HEK293 (cell line): ENCODE measurements at regions not wholly inside any gene's neighbourhood (a gene's known extent, or its start where the extent isn't known, plus 50 kb on each side); places are given as distances from the start of the nearest gene placed in this dataset.
"Not testable (repeated sequence)": the region's sequence is repeated elsewhere in the genome, so short reads cannot be mapped to it uniquely, and the experiment has no call there.

Experiments used
- CTCF ChIA-PET: fragments of 350-600 bp; formaldehyde crosslinking; extraction: SDS; loops from one replicate; lab custom pipeline; 2021; ENCODE audit warnings: antibody characterized with exemption; lab: Yijun Ruan, JAX
- POLR2A ChIA-PET: fragments of 300-600 bp; formaldehyde crosslinking; extraction: SDS; loops from one replicate; lab custom pipeline; 2020; ENCODE audit warnings: antibody characterized with exemption, inconsistent platforms; lab: Yijun Ruan, JAX
- H3K27ac ChIP-seq: fragments of 200-500 bp; sonication (Bioruptor generic); 2 replicates; pipeline ENCODE4 v1.5.1; 2014; ENCODE audit warnings: low read depth, low read length, control low read depth, inconsistent platforms; ENCODE audit errors: extremely low read depth
- H3K36me3 ChIP-seq, 2 experiments: fragments of 200-500 bp in 1 of 2; sonication (Bioruptor generic) in 1 of 2; 1 replicate in 1 of 2; 2 replicates in 1 of 2; pipeline ENCODE4 v1.5.1; 2014 to 2017; ENCODE audit warnings: inconsistent platforms in 2 of 2, low read length in 2 of 2; ENCODE audit not compliant: control insufficient read depth in 2 of 2, insufficient read depth in 1 of 2
- H3K4me1 ChIP-seq: fragments of 200-500 bp; sonication (Bioruptor generic); 2 replicates; pipeline ENCODE4 v1.5.1; 2014; ENCODE audit warnings: mild to moderate bottlenecking, low read length, inconsistent platforms; ENCODE audit not compliant: control insufficient read depth, insufficient read depth
- H3K4me3 ChIP-seq: 2 replicates; pipeline ENCODE4 v1.5.1; 2011; ENCODE audit warnings: low read depth, mild to moderate bottlenecking, control low read depth, low read length, moderate library complexity
- H3K9me3 ChIP-seq: fragments of 200-500 bp; sonication (Bioruptor generic); 2 replicates; pipeline ENCODE4 v1.5.1; 2014; ENCODE audit warnings: low read depth, low read length, inconsistent platforms; ENCODE audit not compliant: control insufficient read depth, insufficient read depth
- KLF10 ChIP-seq: fragments of 450-650 bp; IDR thresholded peaks from 2 replicates; pipeline ENCODE4 v1.5.1; 2018; ENCODE audit warnings: missing biosample characterization, mild to moderate bottlenecking, missing genetic modification characterization
- MEIS1 ChIP-seq: sonication (generic); formaldehyde crosslinking; IDR thresholded peaks from 2 replicates; pipeline ENCODE4 v1.8.1; 2022; ENCODE audit warnings: missing genetic modification reagents, mild to moderate bottlenecking, borderline replicate concordance
- OSR2 ChIP-seq: fragments of 450-650 bp; formaldehyde crosslinking; IDR thresholded peaks from 2 replicates; pipeline ENCODE4 v1.5.1; 2016; ENCODE audit warnings: missing biosample characterization, missing genetic modification characterization
- SP7 ChIP-seq: fragments of 450-650 bp; formaldehyde crosslinking; IDR thresholded peaks from 2 replicates; pipeline ENCODE4 v1.5.1; 2016; ENCODE audit warnings: missing biosample characterization, missing genetic modification characterization
- TCF7L2 ChIP-seq: IDR thresholded peaks from 2 replicates; pipeline ENCODE4 v1.6.1; 2011; ENCODE audit warnings: low read depth, mild to moderate bottlenecking, inconsistent platforms, low read length, moderate library complexity, borderline replicate concordance
- WT1 ChIP-seq: fragments of 450-650 bp; formaldehyde crosslinking; IDR thresholded peaks from 2 replicates; pipeline ENCODE4 v1.5.1; 2016; ENCODE audit warnings: missing biosample characterization, missing genetic modification characterization
- ZBTB1 ChIP-seq: fragments of 450-650 bp; formaldehyde crosslinking; IDR thresholded peaks from 2 replicates; pipeline ENCODE4 v1.5.1; 2016; ENCODE audit warnings: missing biosample characterization, missing genetic modification characterization
- ZBTB7A ChIP-seq: fragments of 450-650 bp; formaldehyde crosslinking; IDR thresholded peaks from 2 replicates; pipeline ENCODE4 v1.5.1; 2016; ENCODE audit warnings: low read depth, missing biosample characterization, missing genetic modification characterization
- ZFP41 ChIP-seq: fragments of 450-650 bp; formaldehyde crosslinking; IDR thresholded peaks from 2 replicates; pipeline ENCODE4 v1.5.1; 2016; ENCODE audit warnings: missing biosample characterization, missing genetic modification characterization, borderline replicate concordance
- ZNF221 ChIP-seq: fragments of 450-650 bp; formaldehyde crosslinking; IDR thresholded peaks from 2 replicates; pipeline ENCODE4 v1.5.1; 2017; ENCODE audit warnings: missing biosample characterization, missing genetic modification characterization, borderline replicate concordance
- ZNF292 ChIP-seq: fragments of 450-650 bp; formaldehyde crosslinking; IDR thresholded peaks from 2 replicates; pipeline ENCODE4 v1.5.1; 2016; ENCODE audit warnings: low read depth, missing biosample characterization, missing genetic modification characterization, borderline replicate concordance
- ZNF354C ChIP-seq: fragments of 450-650 bp; formaldehyde crosslinking; IDR thresholded peaks from 2 replicates; pipeline ENCODE4 v1.5.1; 2016; ENCODE audit warnings: missing biosample characterization, missing genetic modification characterization, low read depth, borderline replicate concordance
- ZNF501 ChIP-seq: fragments of 450-650 bp; formaldehyde crosslinking; IDR thresholded peaks from 2 replicates; pipeline ENCODE4 v1.5.1; 2016; ENCODE audit warnings: missing biosample characterization, missing genetic modification characterization
- ZNF571 ChIP-seq: fragments of 450-650 bp; formaldehyde crosslinking; IDR thresholded peaks from 2 replicates; pipeline ENCODE4 v1.5.0; 2017; ENCODE audit warnings: missing biosample characterization, missing genetic modification characterization
- ZNF623 ChIP-seq: fragments of 450-650 bp; formaldehyde crosslinking; IDR thresholded peaks from 2 replicates; pipeline ENCODE4 v1.5.1; 2016; ENCODE audit warnings: missing biosample characterization, missing genetic modification characterization
- ZSCAN30 ChIP-seq: fragments of 450-650 bp; IDR thresholded peaks from 2 replicates; pipeline ENCODE4 v1.5.1; 2018; ENCODE audit warnings: missing biosample characterization, mild to moderate bottlenecking, missing genetic modification characterization, moderate library complexity
- TF ChIP-seq, protein P1 (sequence below): fragments of 450-650 bp; formaldehyde crosslinking; IDR thresholded peaks from 2 replicates; pipeline ENCODE4 v1.5.1; 2016; ENCODE audit warnings: missing biosample characterization, missing genetic modification characterization
- TF ChIP-seq, protein P2 (sequence below): fragments of 450-650 bp; formaldehyde crosslinking; IDR thresholded peaks from 2 replicates; pipeline ENCODE4 v1.5.1; 2016; ENCODE audit warnings: missing biosample characterization, missing genetic modification characterization, low read depth
- TF ChIP-seq, protein P3 (sequence below): fragments of 450-650 bp; formaldehyde crosslinking; conservative IDR thresholded peaks from 2 replicates; pipeline ENCODE4 v1.5.1; 2016; ENCODE audit warnings: low read depth, missing biosample characterization, missing genetic modification characterization

DNA sequence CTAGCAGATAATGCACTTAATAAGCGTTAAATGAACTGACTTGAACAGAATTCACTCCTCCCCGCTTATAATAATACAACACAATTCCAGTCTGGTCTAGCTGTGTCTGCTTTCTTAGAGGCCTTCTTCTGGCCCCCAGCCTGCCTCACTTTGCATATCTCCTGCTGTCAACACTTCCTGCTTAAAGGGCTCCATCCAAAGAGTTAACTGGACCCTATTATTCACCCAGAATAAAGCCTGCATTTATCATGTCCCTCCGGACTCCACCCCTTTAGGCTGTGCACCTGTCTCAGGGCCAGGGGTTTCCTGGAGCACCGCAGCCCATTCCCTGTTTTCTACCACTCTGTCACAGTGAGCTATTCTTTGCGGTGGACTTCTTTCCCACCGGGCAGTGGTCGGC, 115.4 kb upstream of the FOXN2 start:
- CTCF ChIA-PET = no interaction called here
- no peaks in the 10 kb centered on the region for H3K9me3 ChIP-seq
- TF ChIP-seq ZNF623 (tag by site-specific recombination) (no peak), ZNF571 (tag by site-specific recombination) (no peak), WT1 (no peak), ZBTB7A (tag by site-specific recombination) (no peak), OSR2 (tag by site-specific recombination) (no peak), KLF10 (tag by site-specific recombination) (no peak), TCF7L2 (no peak), ZBTB1 (tag by site-specific recombination) (no peak), ZNF354C (tag by site-specific recombination) (no peak), ZNF501 (tag by site-specific recombination) (no peak), MEIS1 (CRISPR knock-in tag) (no peak), ZNF221 (tag by site-specific recombination) (no peak), ZSCAN30 (tag by site-specific recombination) (no peak), ZNF292 (tag by site-specific recombination) (no peak), SP7 (tag by site-specific recombination) (no peak)
- TF ChIP-seq, protein P1, sequence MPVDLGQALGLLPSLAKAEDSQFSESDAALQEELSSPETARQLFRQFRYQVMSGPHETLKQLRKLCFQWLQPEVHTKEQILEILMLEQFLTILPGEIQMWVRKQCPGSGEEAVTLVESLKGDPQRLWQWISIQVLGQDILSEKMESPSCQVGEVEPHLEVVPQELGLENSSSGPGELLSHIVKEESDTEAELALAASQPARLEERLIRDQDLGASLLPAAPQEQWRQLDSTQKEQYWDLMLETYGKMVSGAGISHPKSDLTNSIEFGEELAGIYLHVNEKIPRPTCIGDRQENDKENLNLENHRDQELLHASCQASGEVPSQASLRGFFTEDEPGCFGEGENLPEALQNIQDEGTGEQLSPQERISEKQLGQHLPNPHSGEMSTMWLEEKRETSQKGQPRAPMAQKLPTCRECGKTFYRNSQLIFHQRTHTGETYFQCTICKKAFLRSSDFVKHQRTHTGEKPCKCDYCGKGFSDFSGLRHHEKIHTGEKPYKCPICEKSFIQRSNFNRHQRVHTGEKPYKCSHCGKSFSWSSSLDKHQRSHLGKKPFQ = no peak
- TF ChIP-seq, protein P2, sequence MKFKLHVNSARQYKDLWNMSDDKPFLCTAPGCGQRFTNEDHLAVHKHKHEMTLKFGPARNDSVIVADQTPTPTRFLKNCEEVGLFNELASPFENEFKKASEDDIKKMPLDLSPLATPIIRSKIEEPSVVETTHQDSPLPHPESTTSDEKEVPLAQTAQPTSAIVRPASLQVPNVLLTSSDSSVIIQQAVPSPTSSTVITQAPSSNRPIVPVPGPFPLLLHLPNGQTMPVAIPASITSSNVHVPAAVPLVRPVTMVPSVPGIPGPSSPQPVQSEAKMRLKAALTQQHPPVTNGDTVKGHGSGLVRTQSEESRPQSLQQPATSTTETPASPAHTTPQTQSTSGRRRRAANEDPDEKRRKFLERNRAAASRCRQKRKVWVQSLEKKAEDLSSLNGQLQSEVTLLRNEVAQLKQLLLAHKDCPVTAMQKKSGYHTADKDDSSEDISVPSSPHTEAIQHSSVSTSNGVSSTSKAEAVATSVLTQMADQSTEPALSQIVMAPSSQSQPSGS = no peak
- no peaks in the 10 kb centered on the region for H3K4me1 ChIP-seq
- POLR2A ChIA-PET = no interaction called here
- no peak overlapping the region for H3K27ac ChIP-seq
- H3K4me3 ChIP-seq = no peak overlapping the region
- no peaks in the 10 kb centered on the region for H3K36me3 ChIP-seq

DNA sequence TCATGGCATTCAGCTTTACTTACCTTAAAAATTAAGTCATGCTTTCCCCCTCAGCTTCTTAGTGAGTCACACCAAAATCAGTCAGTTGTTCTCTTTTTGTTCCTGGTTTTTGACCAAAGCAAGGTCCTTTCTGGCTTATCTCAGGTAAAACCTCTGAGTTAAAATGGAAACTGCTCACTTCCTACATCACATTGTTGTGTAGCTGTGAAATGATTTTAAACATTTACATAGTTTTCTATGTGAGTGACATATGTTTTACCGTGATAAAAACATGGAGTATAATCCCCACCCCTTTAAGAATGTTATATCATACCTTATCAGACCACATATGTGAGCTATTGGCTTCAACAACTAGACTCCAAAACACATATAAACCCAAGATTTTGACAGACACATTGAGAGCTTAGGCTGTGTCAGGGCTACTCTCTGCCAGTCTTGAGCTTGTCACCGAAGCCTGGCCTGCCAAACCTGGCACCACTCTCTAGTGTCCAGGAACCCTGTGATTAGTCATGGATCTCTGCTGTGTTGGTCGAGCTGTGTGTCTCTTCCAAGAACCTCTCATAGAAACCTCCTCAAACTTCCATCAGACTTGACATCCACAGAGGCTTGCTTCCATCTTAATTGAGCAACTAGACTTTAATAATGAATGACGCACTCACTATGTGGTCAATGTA, 113.7 kb upstream of the FOXN2 start:
- ChIA-PET CTCF (interaction anchor here (0.6 kb wide), 1 partner anchor 16 kb away, joined by 4 read pairs; no protein-coding TSS in a partner anchor), POLR2A (no interaction called here)
- H3K4me1 ChIP-seq = no peaks in the 10 kb centered on the region
- no peak overlapping the region for H3K4me3 ChIP-seq
- H3K9me3 ChIP-seq = no peaks in the 10 kb centered on the region
- no peaks in the 10 kb centered on the region for H3K36me3 ChIP-seq
- H3K27ac ChIP-seq = no peak overlapping the region
- TF ChIP-seq TCF7L2 (no peak), ZFP41 (tag by site-specific recombination) (no peak)
- TF ChIP-seq, protein P3, sequence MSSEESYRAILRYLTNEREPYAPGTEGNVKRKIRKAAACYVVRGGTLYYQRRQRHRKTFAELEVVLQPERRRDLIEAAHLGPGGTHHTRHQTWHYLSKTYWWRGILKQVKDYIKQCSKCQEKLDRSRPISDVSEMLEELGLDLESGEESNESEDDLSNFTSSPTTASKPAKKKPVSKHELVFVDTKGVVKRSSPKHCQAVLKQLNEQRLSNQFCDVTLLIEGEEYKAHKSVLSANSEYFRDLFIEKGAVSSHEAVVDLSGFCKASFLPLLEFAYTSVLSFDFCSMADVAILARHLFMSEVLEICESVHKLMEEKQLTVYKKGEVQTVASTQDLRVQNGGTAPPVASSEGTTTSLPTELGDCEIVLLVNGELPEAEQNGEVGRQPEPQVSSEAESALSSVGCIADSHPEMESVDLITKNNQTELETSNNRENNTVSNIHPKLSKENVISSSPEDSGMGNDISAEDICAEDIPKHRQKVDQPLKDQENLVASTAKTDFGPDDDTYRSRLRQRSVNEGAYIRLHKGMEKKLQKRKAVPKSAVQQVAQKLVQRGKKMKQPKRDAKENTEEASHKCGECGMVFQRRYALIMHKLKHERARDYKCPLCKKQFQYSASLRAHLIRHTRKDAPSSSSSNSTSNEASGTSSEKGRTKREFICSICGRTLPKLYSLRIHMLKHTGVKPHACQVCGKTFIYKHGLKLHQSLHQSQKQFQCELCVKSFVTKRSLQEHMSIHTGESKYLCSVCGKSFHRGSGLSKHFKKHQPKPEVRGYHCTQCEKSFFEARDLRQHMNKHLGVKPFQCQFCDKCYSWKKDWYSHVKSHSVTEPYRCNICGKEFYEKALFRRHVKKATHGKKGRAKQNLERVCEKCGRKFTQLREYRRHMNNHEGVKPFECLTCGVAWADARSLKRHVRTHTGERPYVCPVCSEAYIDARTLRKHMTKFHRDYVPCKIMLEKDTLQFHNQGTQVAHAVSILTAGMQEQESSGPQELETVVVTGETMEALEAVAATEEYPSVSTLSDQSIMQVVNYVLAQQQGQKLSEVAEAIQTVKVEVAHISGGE (tag by site-specific recombination) = no peak

DNA sequence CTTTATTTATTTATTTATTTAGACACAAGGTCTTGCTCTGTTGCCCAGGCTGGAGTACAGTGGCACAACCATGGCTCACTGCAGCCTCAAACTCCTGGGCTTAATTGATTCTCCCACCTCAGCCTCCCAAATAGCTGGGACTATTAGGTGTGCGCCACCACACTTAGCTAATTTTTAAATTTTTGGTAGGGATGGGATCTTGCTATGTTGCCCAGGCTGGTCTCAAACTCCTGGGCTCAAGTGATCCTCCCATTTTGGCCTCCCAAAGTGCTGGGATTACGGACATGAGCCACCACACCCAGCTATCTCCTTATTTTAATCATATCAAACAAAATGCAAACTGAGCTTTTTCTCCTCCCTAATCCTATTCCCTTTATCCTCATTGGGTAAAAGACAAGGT, 113.0 kb upstream of the FOXN2 start:
- H3K27ac ChIP-seq, CTCF ChIA-PET, H3K36me3 ChIP-seq, H3K4me3 ChIP-seq, H3K9me3 ChIP-seq, POLR2A ChIA-PET, H3K4me1 ChIP-seq: not testable (repeated sequence)
